Medulla oblongata (tissue), 1 donor: ENCODE measurements at regions not wholly inside any gene's neighbourhood (a gene's known extent, or its start where the extent isn't known, plus 50 kb on each side); places are given as distances from the start of the nearest gene placed in this dataset.
"Not testable (repeated sequence)": the region's sequence is repeated elsewhere in the genome, so short reads cannot be mapped to it uniquely, and the experiment has no call there.

Source experiments
- DNase-seq: peaks from one replicate; pipeline ENCODE4 v3.0.0-alpha.2; 2015; ENCODE audit errors: extremely low spot score

DNA sequence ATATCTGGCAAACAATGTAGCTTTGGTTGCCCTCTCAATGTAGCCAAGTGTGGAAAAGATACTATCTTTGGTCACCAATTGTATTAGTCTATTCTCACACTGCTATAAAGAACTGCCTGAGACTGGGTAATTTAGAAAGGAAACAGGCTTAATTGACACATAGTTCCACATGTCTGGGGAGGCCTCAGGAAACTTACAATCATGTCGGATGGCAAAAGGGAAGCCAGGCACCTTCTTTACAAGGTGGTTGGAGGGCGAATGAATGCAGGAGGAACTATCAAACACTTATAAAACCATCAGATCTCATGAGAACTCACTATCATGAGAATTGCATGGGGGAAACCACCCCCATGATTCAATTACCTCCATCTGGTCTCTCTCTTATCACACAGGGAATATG, 133.1 kb upstream of the TBCA start:
- DNase-seq: no peak

DNA sequence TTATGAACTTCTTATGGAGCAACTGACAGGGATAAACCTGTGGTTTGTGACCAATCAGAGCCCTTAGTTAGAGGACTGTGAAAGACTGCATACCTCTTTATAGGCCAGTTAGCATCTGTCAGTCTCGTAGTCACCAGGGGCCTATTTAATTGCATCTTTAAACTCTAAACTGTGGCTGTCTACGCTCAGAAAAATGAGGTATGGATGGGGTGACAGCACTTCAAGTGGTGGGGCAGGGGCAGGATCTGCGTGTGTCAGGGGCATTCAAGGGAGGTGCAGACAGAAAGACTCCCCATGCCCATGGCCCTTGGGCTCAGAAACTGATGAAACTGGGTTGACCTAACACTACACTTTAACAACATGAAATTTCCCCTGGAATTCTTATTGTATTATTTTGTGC, 132.6 kb upstream of the TBCA start:
- no peak for DNase-seq

DNA sequence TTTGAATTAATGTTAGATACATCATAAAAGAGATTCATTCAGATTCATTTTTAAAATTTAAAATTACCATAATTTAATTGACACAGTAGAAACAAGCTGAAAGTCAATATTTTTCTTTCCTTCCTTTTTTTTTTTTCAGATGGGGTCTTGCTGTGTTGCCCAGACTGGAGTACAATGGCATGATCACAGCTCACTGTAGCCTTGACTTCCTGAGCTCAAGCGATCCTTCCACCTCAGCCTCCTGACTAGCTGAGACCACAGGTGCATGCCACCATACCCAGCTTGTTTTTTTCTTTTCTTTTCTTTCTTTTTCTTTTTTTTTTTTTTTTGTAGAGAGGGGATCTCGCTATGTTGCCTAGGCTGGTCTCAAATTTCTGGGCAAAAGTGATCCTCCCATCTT, 131.6 kb upstream of the TBCA start:
- DNase-seq: no peak

DNA sequence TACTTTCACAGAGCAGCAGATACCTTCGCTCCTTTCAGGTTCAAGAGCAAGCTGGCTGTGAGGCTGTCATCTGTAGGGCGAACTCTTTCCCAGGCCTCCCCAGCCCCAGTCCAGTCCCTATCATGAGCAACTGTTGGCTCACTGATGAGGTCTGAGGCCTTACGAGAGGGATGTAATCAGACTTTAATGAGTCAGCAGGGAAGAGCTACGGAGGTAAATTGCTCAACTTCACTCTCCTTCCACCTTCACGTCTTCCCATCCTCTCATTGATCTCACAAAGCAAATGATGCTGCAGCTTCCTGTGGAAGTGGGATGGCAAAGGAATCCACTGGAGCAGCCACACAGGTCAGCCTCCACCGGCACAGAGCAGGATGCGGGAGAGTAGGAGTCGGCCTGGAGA, 130.7 kb upstream of the TBCA start:
- DNase-seq: no peak

DNA sequence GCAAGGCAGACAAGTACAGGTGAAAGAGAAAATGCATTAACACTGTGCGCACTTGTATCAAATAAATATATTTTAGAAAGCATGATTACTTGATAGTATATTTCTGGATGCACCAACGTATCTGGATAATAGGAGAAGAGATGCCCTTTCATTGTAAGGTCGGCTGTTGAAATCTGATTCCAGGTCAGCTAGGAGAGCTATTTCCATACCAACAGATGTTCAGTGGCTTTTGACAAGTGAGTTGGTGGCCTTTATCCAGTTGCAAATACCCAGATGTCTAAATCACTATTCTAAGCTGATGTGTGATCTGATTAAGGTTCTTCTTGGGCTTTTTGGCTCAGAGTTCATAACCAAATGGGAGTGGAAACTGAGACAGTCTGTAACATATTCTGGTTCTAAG, 128.2 kb upstream of the TBCA start:
- no peak for DNase-seq

DNA sequence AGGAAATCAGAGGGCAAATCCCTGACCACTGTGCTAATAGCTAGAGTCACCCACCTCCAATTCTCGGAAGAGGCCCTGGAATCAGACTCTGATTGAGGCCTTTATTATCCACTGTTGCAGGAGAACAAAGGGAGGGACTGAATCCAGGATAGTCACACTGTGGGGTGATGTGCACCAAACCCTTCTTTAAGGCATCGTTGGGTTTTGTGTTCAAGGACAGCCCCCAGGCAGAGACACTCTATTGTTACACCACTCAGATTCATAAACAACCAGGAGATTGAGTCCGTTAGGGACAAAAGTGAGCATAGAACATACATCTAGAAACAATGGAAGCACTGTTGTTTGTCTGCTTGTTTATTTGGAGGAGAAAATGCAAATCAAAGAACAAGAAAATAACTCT, 124.6 kb upstream of the TBCA start:
- peak; percentile 89 for DNase-seq

DNA sequence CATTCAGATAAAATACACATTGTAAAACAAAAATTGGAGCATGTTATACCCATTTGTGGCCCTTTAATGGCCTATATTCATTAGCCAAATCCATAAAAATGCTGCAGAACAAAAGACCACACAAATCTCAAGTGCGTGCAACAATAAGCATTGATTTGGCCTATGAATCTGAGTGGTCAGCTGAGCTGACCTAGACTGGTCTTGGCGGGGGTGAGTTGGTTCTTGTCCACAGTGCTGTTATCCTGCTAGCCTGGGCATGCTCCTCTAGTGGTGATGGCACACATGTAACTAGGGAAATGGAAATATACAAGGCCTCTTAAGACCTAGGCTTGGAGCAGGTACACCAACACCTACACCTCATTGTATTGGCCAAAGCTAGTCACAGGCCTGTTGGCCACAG, 122.2 kb upstream of the TBCA start:
- DNase-seq: peak; percentile 87

DNA sequence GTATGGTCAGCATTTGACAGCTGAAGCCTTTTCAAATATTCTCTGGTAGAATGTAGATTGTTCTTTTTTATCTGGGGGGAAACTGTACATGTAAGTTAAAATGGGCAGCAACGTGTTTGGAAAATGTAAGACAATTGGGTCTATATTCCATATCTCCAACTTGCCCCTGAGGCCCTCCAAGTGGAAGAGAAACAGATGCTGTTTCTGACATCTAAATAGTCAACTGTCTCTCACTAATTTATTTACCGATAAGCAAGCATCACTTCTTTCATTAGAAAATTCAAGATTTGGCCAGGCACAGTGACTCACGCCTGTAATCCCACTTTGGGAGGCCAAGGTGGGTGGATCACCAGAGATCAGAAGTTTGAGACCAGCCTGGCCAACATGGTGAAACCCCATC, 120.2 kb upstream of the TBCA start:
- no peak for DNase-seq

DNA sequence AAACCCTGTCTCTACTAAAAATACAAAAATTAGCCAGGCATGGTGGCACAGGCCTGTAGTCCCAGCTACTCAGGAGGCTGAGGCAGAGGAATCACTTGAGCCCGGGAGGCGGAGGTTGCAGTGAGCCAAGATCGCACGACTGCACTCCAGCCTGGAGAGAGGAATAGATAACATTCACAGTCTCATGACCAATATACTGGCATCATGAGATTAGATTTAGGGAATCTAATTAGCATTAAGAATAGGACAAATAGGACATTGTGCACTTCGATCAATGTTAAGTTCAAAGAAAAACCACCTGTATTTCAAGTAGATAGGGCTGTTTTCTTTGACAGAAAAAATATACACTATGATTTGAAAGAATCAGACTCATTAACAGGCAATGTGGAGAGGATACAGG, 118.0 kb upstream of the TBCA start:
- DNase-seq: not testable (repeated sequence)

DNA sequence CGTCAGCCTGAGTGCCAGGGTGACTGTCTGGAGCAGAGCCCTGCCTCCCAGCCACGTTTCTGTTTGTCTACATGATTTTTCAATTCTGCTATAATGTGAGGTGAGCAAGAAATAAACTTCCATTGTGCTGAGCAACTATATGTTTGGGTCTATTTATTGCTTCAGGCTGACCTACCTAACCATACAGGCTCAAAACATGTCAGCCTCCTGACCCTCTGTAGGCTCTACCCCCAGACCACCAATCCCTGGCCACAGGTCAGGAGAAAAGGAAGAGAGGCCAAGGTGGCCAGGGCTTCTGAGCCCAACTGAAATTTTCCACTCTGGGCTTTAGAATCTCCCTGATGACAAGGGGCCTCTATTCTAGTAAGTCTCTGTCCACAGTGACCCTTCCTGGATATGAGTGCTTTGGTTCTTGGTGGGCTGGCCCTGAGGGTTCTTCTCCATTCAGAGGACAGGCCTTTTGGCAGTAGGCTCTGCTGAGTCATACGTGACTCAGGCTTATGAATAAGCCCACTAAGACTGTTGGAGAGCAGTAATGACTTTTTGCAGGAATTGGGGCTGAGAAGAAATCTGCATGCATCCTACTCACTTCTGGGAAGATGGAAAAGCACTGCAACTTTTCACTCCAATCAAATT, 117.2 kb upstream of the TBCA start:
- peak; percentile 58 for DNase-seq

DNA sequence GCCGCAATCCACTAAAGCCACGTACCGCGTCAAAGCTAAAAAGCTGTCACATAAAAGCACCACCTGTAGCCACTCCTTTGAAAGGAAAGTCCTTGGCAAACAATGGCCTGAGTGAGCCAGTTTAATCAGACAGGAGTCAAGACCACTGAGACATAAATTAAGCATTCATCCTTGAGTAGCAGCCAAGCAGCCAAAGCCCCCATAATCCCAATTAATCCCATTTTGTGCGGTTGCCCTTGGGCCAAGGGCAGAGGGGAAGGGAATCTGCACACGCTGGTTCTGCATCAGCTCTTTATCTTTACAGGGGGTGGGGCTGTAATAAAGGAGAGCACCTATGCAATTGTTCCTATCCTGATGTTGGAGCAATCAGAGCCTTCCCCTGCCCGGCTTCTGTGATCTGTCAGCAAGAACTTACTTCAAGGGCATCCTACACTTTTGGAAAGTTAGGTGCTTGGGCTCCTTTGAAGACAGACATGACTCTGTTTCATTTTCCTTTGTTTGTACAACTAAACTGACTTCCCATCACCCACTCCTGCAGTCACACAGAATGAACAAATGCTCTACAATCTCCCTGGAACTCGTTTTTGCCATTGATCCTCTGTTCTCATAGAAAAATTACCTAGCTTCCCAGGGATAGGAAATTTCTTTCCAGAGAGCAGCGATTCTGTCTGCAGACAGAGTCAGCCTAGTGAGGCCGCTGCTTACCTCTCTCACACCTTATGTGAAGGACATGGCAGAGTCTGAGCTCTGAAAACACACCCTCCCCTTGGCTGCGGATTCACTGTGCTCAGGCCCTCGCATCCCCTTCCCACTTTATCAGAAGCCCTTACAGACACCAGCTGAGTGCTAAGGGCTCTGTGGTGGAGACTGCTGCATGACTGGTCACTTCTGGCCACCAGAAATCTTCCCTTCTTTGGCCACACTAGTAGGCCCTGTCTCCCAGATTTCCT, 116.2 kb upstream of the TBCA start:
- DNase-seq: no peak

DNA sequence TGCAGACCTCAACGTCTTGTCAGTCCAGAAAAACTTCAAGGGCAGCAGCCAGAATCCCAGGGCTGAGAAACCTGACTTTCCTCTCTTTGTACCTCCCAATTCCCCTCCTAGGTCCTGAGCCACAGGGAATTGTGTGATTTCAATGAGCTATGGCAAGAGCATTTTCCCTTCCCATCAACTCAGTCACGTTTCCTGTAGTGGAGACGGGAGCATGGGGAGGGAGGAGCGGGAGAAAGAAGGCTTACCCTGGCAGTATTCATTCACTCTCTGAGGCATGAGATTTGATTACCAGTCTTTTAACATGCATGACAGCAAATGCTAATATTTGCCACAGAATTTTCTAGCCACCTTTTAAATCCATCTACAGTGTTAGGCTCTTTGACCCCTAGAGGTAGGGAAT, 109.4 kb upstream of the TBCA start:
- no peak for DNase-seq

DNA sequence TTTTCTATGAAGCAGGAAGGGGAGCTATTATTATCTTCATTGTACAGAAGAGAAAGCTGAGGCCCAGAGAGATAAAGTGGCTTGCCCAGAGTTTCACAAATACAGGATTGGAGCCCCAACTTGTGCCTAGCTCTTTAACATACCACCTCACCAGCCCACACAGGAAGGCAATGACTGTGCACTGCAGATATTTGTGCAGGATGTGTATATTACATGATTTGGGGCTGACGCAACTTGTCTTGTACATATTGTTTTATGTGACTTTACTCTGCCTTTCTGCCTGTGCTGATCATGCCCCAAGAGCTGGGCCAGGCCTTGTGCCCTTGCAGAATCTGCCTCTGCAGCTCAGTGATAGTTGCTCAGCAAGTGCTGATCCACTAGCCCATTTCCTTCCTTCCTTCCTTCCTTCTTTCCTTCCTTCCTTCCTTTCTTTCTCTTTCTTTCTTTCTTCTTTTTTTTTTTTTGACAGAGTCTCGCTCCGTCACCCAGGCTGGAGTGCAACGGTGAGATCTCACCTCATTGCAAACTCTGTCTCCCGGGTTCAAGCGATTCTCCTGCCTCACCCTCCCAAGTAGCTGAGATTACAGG, 106.6 kb upstream of the TBCA start:
- no peak for DNase-seq

DNA sequence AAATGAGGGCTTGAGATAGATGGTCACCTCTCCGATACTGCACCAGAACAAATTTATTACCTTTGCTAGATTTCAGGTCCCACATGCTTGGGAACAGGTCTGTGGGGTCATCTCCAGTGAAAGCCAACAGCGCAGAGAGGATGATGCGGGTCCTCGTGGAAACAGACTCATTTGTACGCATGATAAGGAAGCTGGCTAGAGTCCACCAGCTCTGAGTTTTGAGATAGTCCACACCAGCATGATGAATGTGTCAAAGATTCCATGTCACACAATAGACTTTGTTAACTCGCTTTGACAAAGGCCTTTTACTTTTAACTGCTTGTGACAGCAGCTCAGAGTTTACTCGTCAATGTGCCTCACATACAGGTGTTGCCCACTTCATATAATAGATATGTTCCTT, 105.4 kb upstream of the TBCA start:
- DNase-seq: peak; percentile 30

DNA sequence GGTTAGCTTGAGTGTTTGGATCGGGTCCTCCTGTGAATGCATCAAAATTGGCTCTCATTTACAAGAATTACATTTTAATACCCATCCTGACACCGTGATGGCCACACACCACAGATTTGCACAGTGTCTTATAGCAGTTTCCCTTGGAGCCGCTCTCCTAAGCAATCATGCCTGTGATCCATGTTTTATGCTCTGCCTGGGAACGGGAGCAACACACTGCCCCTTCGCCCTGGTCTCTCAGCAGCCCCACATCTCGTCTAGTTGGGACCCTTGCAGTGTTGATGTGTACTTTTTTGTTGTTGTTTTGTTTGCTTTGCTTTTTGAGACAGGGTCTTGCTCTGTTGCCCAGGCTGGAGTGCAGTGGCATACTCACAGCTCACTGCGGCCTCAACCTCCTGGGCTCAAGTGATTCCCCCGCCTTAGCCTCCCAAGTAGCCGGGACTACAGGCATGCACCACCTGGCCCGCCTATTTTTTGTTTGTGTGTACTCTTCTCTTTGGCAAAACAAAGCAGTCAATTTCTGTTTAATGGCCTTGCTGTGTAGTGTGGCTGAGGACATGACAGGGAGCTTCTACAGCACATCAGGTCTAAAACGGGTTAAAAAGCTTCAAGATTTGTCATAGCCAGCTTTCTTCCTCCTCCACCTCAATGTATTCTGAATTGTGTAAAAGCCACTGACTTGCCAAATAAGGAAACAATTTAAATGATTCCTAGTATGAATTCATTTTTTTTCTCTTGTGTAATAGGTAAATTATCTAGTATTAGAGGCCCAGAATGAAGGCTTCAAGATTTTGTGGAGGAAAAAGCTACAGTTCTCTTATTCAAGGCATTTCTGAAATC, 101.6 kb upstream of the TBCA start:
- DNase-seq: no peak

DNA sequence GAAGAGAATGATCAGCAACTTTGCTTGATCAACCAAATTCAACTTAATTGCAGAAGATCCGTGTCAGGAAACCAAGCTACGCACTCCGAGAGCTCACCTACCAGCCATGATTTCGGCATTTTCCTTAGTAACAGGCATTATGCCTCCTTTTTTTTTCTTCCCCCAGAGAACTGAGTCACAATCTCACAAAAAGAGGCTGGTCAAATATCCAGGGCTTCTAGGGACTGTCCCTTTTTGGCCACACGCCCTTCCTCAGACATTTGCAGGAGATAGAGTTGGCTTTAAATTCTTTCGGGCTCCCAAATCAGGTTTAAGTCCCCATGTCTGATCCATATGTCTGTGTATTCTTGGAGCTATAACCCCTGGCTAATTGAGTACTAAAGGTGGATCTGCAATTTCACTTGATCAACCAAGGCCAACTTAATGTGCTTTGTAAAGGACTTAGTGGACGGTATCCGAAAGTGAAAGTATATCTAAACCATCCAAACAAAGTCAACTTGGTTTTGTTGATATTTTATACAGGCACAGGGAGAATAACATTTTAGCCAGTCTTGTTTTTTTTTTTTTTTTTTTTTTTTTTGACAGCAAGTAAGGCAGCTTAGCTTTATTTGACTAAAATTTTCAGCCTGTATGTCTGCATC, 100.8 kb upstream of the TBCA start:
- DNase-seq: no peak

DNA sequence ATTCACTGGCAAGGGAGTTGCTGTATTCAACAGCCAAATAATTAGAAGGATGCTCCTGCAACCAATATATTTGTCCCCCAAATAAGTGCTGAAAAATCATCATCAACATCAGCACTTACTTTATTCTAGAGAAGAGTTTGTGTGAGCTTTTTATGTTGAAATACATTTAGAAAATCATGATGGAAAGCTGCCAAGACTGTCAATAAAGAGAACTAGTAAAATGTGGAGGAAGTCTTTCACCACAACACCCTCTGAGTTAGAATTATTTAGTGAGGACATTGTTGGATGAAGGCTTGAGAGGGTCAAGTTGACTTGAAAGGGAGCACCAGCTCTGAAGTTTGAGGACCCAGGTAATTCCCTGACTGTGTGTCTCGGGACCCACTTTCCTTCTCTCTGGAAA, 100.2 kb upstream of the TBCA start:
- no peak for DNase-seq

DNA sequence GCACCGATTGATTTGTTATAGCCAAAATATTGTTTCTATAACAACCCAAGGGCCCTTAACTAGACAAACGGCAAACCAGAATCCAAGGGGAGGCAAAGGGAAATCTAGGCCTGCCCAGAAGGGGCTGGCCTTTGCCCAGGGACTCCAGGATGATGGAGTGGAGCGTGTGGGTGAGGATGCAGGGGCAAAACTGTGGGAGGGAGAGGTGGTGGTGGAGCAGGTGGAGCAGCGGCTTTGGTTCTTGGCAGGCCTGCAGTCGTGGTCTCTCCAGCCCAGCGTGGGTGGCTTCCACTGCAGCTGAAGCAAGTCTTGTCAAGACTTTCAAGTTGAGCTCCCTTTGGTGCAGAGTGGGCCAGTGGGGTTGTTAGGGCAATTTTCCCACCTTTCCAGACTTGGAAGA, 98.6 kb upstream of the TBCA start:
- DNase-seq: no peak

DNA sequence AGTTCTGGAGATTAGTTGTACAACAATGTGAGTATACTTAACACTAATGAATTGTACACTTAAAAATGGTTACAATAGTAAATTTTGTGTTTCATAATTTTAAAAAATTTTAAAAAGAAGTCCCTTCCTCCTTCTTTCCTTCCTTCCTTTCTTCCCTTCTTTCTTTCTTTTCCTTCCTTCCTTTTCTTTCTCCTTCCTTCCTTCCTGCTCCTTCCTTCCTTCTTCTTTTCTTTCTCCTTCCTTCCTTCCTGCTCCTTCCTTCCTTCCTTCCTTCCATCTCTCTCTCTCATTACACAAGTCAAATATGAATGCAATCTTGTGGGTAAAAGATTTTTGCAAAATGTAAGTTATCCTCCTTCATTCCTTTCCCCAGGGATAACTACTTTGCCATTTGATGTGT, 97.1 kb upstream of the TBCA start:
- no peak for DNase-seq

DNA sequence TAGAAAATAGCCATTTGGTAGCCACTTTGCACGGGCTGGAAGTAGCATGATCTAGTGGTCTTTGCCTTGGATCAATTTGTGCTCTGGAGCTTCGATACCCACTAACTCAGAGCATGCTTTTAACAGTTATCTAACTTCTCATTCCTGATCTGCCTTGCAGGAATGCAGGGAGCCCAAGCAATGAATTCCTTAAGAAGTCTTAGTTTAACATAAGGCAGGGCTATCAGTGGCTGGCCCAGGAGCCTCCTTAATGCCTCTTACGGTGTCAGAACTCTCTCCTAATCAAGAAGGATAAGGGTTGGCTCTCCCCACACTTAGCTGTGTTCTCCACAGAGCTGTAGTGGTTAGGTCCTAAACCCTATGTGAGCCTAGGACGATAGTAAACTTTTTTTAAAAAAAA, 95.8 kb upstream of the TBCA start:
- DNase-seq: no peak

DNA sequence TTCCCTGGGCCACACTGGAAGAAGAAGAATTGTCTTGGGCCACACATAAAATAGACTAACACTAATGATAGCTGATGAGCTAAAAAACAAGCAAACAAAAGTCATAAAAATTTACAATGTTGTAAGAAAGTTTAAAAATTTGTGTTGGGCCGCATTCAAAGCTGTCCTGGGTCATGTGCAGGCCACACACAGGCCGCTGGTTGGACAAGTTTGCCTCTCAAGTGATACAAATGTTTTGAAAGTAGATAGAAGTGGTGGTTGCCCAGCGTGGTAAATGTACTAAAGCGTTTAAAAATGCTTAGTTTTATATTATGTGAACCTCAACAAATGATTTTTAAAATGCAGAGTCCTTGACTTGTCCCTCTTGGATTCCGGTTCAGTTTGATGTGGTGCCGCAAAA, 94.9 kb upstream of the TBCA start:
- no peak for DNase-seq
